A549 (cell line): ENCODE measurements at regions not wholly inside any gene's neighbourhood (a gene's known extent, or its start where the extent isn't known, plus 50 kb on each side); places are given as distances from the start of the nearest gene placed in this dataset.

Source experiments
- ATAC-seq, 2 experiments: fragments of 200-7000 bp in 1 of 2; fragments of >200 bp in 1 of 2; cut with Nextera tagmentation in 1 of 2; cut with Tn5 transposase in 1 of 2; 3 replicates each; pipeline versions ENCODE4 v1.8.0 to v1.9.1; 2018 to 2020; ENCODE audit warnings: mild to moderate bottlenecking in 1 of 2, moderate library complexity in 1 of 2
- CTCF ChIA-PET: fragments of 300-600 bp; sonication (Branson Sonifier 250); formaldehyde crosslinking; extraction: SDS; loops from one replicate; lab custom pipeline; 2021; ENCODE audit warnings: antibody characterized with exemption, inconsistent platforms; lab: Yijun Ruan, JAX
- POLR2A ChIA-PET: fragments of 350-600 bp; formaldehyde crosslinking; extraction: SDS; loops from one replicate; lab custom pipeline; 2021; ENCODE audit warnings: antibody characterized with exemption, inconsistent platforms; lab: Yijun Ruan, JAX
- DNase-seq, 2 experiments: peaks; one replicate each; pipeline versions ENCODE4 v3.0.0 to v3.0.0-alpha.2; 2011 to 2016; ENCODE audit warnings: low read depth in 1 of 2, low spot score in 1 of 2
- FAIRE-seq: peaks from 2 replicates; lab custom pipeline; 2011; peaks lifted over from hg19 to GRCh38; lab: Jason Lieb, UNC
- H3K27ac ChIP-seq, 2 experiments: fragments of >200 bp; sonication (Bioruptor Twin); formaldehyde crosslinking; 3 replicates each; pipeline ENCODE4 v1.5.1; 2016 to 2017
- H3K4me1 ChIP-seq: fragments of >200 bp; sonication (Bioruptor Twin); formaldehyde crosslinking; 3 replicates; pipeline ENCODE4 v1.6.1; 2016
- H3K4me2 ChIP-seq: fragments of >200 bp; sonication (Bioruptor Twin); formaldehyde crosslinking; 3 replicates; pipeline ENCODE4 v1.6.1; 2016
- H3K4me3 ChIP-seq: fragments of >200 bp; sonication (Bioruptor Twin); formaldehyde crosslinking; 3 replicates; pipeline ENCODE4 v1.5.1; 2016
- H3K9me3 ChIP-seq: fragments of >200 bp; sonication (Bioruptor Twin); formaldehyde crosslinking; 3 replicates; pipeline ENCODE4 v1.6.1; 2016
- CBX2 ChIP-seq: fragments of 200-600 bp; sonication (generic); IDR thresholded peaks from 2 replicates; pipeline ENCODE4 v1.6.1; 2016; ENCODE audit warnings: low read depth, mild to moderate bottlenecking, borderline replicate concordance
- CBX8 ChIP-seq: fragments of 200-600 bp; sonication (generic); IDR thresholded peaks from 2 replicates; pipeline ENCODE4 v1.6.1; 2016
- CEBPB ChIP-seq, 2 experiments: fragments of >200 bp in 1 of 2; sonication (Bioruptor Twin) in 1 of 2; formaldehyde crosslinking in 1 of 2; IDR thresholded peaks; 2 replicates each; pipeline ENCODE4 v1.6.1; 2012 to 2016
- CHD4 ChIP-seq: fragments of 200-600 bp; sonication (generic); IDR thresholded peaks from 2 replicates; pipeline ENCODE4 v1.6.1; 2016; ENCODE audit warnings: antibody characterized with exemption, mild to moderate bottlenecking, borderline replicate concordance
- ESRRA ChIP-seq: fragments of 150-350 bp; IDR thresholded peaks from 2 replicates; pipeline ENCODE4 v1.6.1; 2014; ENCODE audit warnings: mild to moderate bottlenecking, low read length, borderline replicate concordance
- FOSL2 ChIP-seq, 2 experiments: fragments of 450-650 bp in 1 of 2; fragments of >200 bp in 1 of 2; sonication (Bioruptor Twin) in 1 of 2; formaldehyde crosslinking; IDR thresholded peaks; 2 replicates each; pipeline versions ENCODE4 v1.5.0 to v1.6.1; 2016 to 2020; ENCODE audit warnings: mild to moderate bottlenecking in 1 of 2, moderate library complexity in 1 of 2
- FOXS1 ChIP-seq: fragments of 250-450 bp; sonication (Bioruptor Pico); IDR thresholded peaks from 2 replicates; pipeline ENCODE4 v1.5.0; 2020; ENCODE audit warnings: mild to moderate bottlenecking, moderate library complexity
- HDAC2 ChIP-seq: fragments of 200-600 bp; sonication (generic); IDR thresholded peaks from 2 replicates; pipeline ENCODE4 v1.6.1; 2016
- HOXB13 ChIP-seq: fragments of 250-450 bp; sonication (Bioruptor Pico); IDR thresholded peaks from 2 replicates; pipeline ENCODE4 v1.5.0; 2020; ENCODE audit warnings: low read depth, mild to moderate bottlenecking, moderate library complexity
- MAFK ChIP-seq: fragments of 450-650 bp; IDR thresholded peaks from 2 replicates; pipeline ENCODE4 v1.6.1; 2014; ENCODE audit not compliant: partially characterized antibody
- NR3C1 ChIP-seq: fragments of >200 bp; sonication (Bioruptor Twin); formaldehyde crosslinking; IDR thresholded peaks from 3 replicates; pipeline ENCODE4 v1.6.1; 2017
- POLR2A ChIP-seq: IDR thresholded peaks from 2 replicates; pipeline ENCODE4 v1.6.1; 2012; ENCODE audit warnings: mild to moderate bottlenecking, low read length
- POLR2AphosphoS2 ChIP-seq: conservative IDR thresholded peaks from 2 replicates; pipeline ENCODE4 v1.6.1; 2012; ENCODE audit warnings: low read length, improper control_type of control experiment, inconsistent platforms
- RAD21 ChIP-seq, 2 experiments: fragments of >200 bp in 1 of 2; sonication (Bioruptor Twin) in 1 of 2; formaldehyde crosslinking in 1 of 2; IDR thresholded peaks in 1 of 2; conservative IDR thresholded peaks in 1 of 2; 2 replicates in 1 of 2; 3 replicates in 1 of 2; pipeline ENCODE4 v1.6.1; 2012 to 2018; ENCODE audit warnings: inconsistent platforms in 1 of 2
- RARB ChIP-seq: fragments of 250-450 bp; sonication (Bioruptor Pico); IDR thresholded peaks from 2 replicates; pipeline ENCODE4 v1.8.0; 2021; ENCODE audit warnings: mild to moderate bottlenecking, moderate library complexity
- RCOR1 ChIP-seq: fragments of 150-350 bp; IDR thresholded peaks from 2 replicates; pipeline ENCODE4 v1.6.1; 2014; ENCODE audit warnings: antibody characterized with exemption, low read length, low read depth
- RNF2 ChIP-seq: fragments of 200-600 bp; sonication (generic); IDR thresholded peaks from 2 replicates; pipeline ENCODE4 v1.6.1; 2016; ENCODE audit warnings: low read depth, mild to moderate bottlenecking, antibody characterized with exemption, moderate library complexity, borderline replicate concordance
- WGBS: methylation state at CpG from one replicate; pipeline ENCODE4 v1.1.6; 2017; ENCODE audit errors: missing lambda C conversion rate; 5-methylcytosine and 5-hydroxymethylcytosine counted together
- TF ChIP-seq, protein P1 (sequence below): fragments of 150-350 bp; IDR thresholded peaks from 2 replicates; pipeline ENCODE4 v1.6.1; 2014; ENCODE audit warnings: low read depth, mild to moderate bottlenecking, low read length
- TF ChIP-seq, protein P2 (sequence below): fragments of >200 bp; sonication (Bioruptor Twin); formaldehyde crosslinking; IDR thresholded peaks from 2 replicates; pipeline ENCODE4 v1.6.1; 2016
- TF ChIP-seq, protein P3 (sequence below): fragments of 450-650 bp; IDR thresholded peaks from 2 replicates; pipeline ENCODE4 v1.6.1; 2014; ENCODE audit warnings: antibody characterized with exemption
- TF ChIP-seq, protein P4 (sequence below): fragments of >200 bp; sonication (Bioruptor Twin); formaldehyde crosslinking; IDR thresholded peaks from 3 replicates; pipeline ENCODE4 v1.5.1; 2016
- TF ChIP-seq, protein P5 (sequence below): fragments of >200 bp; sonication (Bioruptor Twin); formaldehyde crosslinking; IDR thresholded peaks from 3 replicates; pipeline ENCODE4 v1.6.1; 2016
- TF ChIP-seq, protein P6 (sequence below): fragments of 200-600 bp; sonication (generic); IDR thresholded peaks from 2 replicates; pipeline ENCODE4 v1.6.1; 2016; ENCODE audit warnings: antibody characterized with exemption, mild to moderate bottlenecking, moderate library complexity

DNA sequence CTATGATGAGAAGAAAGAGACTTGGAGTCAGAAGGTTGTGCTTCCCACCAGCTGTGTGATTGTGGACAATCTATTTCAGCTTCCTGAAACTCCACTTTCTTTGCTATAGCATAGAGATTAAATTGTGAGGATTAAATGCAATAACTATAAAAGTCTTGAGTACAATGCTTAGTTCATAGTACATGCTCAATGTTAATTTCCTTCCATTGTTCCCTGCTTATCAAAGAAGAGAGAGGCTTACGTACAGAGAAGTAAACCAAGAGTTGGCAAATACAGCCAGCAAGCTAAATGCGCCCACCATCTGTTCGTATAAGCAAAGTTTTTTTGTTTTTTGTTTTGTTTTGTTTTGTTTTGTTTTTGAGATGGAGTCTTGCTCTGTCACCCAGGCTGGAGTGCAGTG is 317.9 kb upstream of the NFIA start:
- Histone ChIP-seq H3K9me3 (no peaks in the 10 kb centered on the region), H3K27ac (no peak overlapping the region), H3K4me1 (no peaks in the 10 kb centered on the region), H3K4me3 (no peak overlapping the region), H3K4me2 (no peak overlapping the region)
- ChIA-PET POLR2A (no interaction called here), CTCF (interaction anchor here (1.1 to 1.7 kb wide), 2 partner anchors 11 to 20 kb away, joined by 3 read pairs; no protein-coding TSS in a partner anchor)
- no peak for ATAC-seq
- 25% methylated on average over 3 of the region's 3 CpGs for WGBS
- no peak for TF ChIP-seq RARB (CRISPR knock-in tag)
- TF ChIP-seq FOSL2 (IDR thresholded peaks at IDR 0.05): no peak
- no peak for TF ChIP-seq FOSL2 (CRISPR knock-in tag; IDR thresholded peaks at IDR 0.05)
- TF ChIP-seq, protein P1, sequence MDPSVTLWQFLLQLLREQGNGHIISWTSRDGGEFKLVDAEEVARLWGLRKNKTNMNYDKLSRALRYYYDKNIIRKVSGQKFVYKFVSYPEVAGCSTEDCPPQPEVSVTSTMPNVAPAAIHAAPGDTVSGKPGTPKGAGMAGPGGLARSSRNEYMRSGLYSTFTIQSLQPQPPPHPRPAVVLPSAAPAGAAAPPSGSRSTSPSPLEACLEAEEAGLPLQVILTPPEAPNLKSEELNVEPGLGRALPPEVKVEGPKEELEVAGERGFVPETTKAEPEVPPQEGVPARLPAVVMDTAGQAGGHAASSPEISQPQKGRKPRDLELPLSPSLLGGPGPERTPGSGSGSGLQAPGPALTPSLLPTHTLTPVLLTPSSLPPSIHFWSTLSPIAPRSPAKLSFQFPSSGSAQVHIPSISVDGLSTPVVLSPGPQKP: no peak
- no peak for TF ChIP-seq POLR2A
- TF ChIP-seq, protein P2, sequence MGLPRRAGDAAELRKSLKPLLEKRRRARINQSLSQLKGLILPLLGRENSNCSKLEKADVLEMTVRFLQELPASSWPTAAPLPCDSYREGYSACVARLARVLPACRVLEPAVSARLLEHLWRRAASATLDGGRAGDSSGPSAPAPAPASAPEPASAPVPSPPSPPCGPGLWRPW: no peak
- TF ChIP-seq FOXS1 (CRISPR knock-in tag): no peak
- TF ChIP-seq RCOR1: no peak
- no peak for TF ChIP-seq MAFK
- FAIRE-seq: no peak
- no peak for DNase-seq

DNA sequence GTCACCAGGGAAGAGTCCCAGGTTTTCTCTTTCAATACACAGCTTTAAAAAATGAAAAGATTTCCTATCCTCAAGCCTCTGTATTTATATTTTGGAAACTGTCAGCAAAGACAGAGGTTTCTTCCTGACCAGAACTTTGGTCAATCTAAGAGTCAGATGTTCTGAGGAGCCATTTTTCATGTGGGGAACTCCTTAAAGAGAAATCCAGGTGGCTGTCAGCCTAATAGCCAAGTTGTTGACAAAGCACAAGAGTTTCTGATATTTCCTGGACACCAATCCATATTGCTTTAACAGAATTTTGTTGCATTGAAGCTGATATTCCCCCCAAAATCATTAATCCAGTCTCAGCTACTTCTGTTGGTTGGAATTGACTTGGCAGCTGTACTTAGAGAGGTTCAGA is 318.6 kb upstream of the NFIA start:
- no peak for ATAC-seq
- FAIRE-seq: no peak
- H3K4me2 ChIP-seq: no peak overlapping the region
- H3K9me3 ChIP-seq: no peaks in the 10 kb centered on the region
- POLR2A ChIA-PET: no interaction called here
- CTCF ChIA-PET: no interaction called here
- DNase-seq: no peak
- no peaks in the 10 kb centered on the region for H3K4me1 ChIP-seq
- TF ChIP-seq POLR2AphosphoS2: no peak
- TF ChIP-seq CHD4: no peak
- TF ChIP-seq RAD21 (conservative IDR thresholded peaks at IDR 0.05 in 1 of 2, IDR thresholded peaks at IDR 0.05 in 1 of 2): no peak
- TF ChIP-seq, protein P3, sequence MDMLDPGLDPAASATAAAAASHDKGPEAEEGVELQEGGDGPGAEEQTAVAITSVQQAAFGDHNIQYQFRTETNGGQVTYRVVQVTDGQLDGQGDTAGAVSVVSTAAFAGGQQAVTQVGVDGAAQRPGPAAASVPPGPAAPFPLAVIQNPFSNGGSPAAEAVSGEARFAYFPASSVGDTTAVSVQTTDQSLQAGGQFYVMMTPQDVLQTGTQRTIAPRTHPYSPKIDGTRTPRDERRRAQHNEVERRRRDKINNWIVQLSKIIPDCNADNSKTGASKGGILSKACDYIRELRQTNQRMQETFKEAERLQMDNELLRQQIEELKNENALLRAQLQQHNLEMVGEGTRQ: no peak
- TF ChIP-seq, protein P4, sequence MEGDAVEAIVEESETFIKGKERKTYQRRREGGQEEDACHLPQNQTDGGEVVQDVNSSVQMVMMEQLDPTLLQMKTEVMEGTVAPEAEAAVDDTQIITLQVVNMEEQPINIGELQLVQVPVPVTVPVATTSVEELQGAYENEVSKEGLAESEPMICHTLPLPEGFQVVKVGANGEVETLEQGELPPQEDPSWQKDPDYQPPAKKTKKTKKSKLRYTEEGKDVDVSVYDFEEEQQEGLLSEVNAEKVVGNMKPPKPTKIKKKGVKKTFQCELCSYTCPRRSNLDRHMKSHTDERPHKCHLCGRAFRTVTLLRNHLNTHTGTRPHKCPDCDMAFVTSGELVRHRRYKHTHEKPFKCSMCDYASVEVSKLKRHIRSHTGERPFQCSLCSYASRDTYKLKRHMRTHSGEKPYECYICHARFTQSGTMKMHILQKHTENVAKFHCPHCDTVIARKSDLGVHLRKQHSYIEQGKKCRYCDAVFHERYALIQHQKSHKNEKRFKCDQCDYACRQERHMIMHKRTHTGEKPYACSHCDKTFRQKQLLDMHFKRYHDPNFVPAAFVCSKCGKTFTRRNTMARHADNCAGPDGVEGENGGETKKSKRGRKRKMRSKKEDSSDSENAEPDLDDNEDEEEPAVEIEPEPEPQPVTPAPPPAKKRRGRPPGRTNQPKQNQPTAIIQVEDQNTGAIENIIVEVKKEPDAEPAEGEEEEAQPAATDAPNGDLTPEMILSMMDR: no peak
- TF ChIP-seq CBX8: no peak
- TF ChIP-seq HOXB13 (CRISPR knock-in tag): no peak
- no peak for TF ChIP-seq CEBPB (IDR thresholded peaks at IDR 0.05)
- TF ChIP-seq, protein P5, sequence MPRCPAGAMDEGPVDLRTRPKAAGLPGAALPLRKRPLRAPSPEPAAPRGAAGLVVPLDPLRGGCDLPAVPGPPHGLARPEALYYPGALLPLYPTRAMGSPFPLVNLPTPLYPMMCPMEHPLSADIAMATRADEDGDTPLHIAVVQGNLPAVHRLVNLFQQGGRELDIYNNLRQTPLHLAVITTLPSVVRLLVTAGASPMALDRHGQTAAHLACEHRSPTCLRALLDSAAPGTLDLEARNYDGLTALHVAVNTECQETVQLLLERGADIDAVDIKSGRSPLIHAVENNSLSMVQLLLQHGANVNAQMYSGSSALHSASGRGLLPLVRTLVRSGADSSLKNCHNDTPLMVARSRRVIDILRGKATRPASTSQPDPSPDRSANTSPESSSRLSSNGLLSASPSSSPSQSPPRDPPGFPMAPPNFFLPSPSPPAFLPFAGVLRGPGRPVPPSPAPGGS: no peak
- TF ChIP-seq HDAC2: no peak
- no peak for TF ChIP-seq RNF2
- no peak for TF ChIP-seq NR3C1
- no peak for TF ChIP-seq CBX2
- TF ChIP-seq, protein P6, sequence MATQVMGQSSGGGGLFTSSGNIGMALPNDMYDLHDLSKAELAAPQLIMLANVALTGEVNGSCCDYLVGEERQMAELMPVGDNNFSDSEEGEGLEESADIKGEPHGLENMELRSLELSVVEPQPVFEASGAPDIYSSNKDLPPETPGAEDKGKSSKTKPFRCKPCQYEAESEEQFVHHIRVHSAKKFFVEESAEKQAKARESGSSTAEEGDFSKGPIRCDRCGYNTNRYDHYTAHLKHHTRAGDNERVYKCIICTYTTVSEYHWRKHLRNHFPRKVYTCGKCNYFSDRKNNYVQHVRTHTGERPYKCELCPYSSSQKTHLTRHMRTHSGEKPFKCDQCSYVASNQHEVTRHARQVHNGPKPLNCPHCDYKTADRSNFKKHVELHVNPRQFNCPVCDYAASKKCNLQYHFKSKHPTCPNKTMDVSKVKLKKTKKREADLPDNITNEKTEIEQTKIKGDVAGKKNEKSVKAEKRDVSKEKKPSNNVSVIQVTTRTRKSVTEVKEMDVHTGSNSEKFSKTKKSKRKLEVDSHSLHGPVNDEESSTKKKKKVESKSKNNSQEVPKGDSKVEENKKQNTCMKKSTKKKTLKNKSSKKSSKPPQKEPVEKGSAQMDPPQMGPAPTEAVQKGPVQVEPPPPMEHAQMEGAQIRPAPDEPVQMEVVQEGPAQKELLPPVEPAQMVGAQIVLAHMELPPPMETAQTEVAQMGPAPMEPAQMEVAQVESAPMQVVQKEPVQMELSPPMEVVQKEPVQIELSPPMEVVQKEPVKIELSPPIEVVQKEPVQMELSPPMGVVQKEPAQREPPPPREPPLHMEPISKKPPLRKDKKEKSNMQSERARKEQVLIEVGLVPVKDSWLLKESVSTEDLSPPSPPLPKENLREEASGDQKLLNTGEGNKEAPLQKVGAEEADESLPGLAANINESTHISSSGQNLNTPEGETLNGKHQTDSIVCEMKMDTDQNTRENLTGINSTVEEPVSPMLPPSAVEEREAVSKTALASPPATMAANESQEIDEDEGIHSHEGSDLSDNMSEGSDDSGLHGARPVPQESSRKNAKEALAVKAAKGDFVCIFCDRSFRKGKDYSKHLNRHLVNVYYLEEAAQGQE: no peak
- TF ChIP-seq ESRRA: no peak
- TF ChIP-seq, protein P2: no peak
- no peak overlapping the region for H3K27ac ChIP-seq
- no peak overlapping the region for H3K4me3 ChIP-seq
